ENCODE measurements at regions not wholly inside any gene's neighbourhood (a gene's known extent, or its start where the extent isn't known, plus 50 kb on each side); places are given as distances from the start of the nearest gene placed in this dataset.
A peak's percentile ranks its signal among the peaks of the same experiment; 100 is the strongest.

DNA sequence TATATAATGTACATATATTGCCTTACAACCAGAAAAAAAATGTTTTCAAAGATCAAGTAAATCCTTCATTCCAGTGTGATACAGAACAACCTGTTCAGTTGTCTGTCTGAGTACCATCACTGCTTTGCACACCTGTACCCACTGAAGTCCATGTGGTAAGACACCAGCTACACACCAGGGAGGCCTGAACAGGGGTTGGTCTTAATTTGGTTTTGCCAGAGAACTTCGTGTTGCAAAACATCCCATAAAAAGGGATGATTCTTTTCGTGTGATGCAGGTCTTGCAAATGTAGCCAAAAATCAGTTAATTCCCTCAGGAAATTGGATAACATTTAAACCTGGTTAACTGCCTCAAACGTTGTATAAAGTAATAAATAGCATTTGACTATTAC, 73.7 kb upstream of the SLC1A4 start:
- no peak overlapping the region for H3K9ac ChIP-seq (ENCODE audit: insufficient read depth, low read length)
- H3K9me3 ChIP-seq (ENCODE audit: control insufficient read depth, insufficient read depth, low read depth, low read length) = no peaks in the 10 kb centered on the region
- H3K79me2 ChIP-seq (ENCODE audit: control insufficient read depth, insufficient read depth, low read length) = no peaks in the 10 kb centered on the region
- no peak overlapping the region for H3K27ac ChIP-seq (ENCODE audit: insufficient read depth, low read length)
- H3K4me2 ChIP-seq (ENCODE audit: extremely low read depth, insufficient read depth, low read length) = no peak overlapping the region
- no peaks in the 10 kb centered on the region for H3K27me3 ChIP-seq (ENCODE audit: control insufficient read depth, insufficient read depth, low read length)
- H4K20me1 ChIP-seq (ENCODE audit: control insufficient read depth, extremely low read depth, insufficient read depth, low read length) = no peaks in the 10 kb centered on the region
- no peak overlapping the region for H2AFZ ChIP-seq (ENCODE audit: low read length)
- H3K36me3 ChIP-seq (ENCODE audit: control insufficient read depth, insufficient read depth, low read length) = no peaks in the 10 kb centered on the region
- DNase-seq (ENCODE audit: low read depth in 2 of 2) = no peak
- no peaks in the 10 kb centered on the region for H3K4me1 ChIP-seq (ENCODE audit: control insufficient read depth, extremely low read depth, insufficient read depth, low read length)
- TF ChIP-seq CTCF (conservative IDR thresholded peaks at IDR 0.05 in 1 of 2, IDR thresholded peaks at IDR 0.05 in 1 of 2; ENCODE audit: low read depth in 1 of 2, low read length in 2 of 2) (no peak), EZH2 (IDR thresholded peaks at IDR 0.05; ENCODE audit: low read length, missing control alignments) (no peak)
- no peak overlapping the region for H3K4me3 ChIP-seq (replicated peaks in 1 of 4; ENCODE audit: control extremely low read depth in 1 of 4, insufficient read depth in 1 of 4, low read depth in 3 of 4, low read length in 4 of 4)

DNA sequence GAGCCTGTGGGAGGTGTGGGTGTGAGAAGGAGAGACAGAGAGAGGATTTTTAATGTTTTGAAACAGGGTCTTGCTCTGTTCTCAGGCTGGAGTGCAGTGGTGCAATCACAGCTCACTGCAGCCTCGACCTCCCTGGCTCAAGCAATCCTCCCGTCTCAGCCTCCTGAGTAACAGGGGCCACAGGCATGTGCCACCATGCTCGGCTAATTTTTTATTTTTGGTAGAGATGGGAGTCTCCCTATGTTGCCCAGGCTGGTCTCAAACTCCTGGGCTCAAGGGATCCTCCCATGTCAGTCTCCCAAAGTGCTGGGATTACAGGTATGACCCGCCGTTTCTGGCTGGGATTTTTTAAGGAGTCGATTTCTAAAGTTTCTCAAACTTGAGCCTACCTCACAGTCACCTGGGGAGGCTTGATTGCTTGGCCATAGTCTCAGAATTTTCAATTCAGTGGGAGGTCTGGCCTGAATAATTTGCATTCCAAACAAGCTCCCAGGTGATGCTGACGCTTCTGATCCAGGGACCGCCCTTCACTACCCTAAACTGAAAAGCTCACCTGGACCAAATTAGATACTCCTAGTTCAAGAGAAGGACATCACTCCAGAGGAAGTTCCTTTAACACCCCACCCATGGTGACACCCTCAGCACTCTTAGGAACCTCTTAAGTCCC, 70.8 kb upstream of the SLC1A4 start:
- H3K4me3 ChIP-seq (replicated peaks in 1 of 4; ENCODE audit: control extremely low read depth in 1 of 4, insufficient read depth in 1 of 4, low read depth in 3 of 4, low read length in 4 of 4) = peak overlapping the region in 2 of 4 experiments; percentile 53 to 68
- no peak overlapping the region for H3K9ac ChIP-seq (ENCODE audit: insufficient read depth, low read length)
- H4K20me1 ChIP-seq (ENCODE audit: control insufficient read depth, extremely low read depth, insufficient read depth, low read length) = no peaks in the 10 kb centered on the region
- no peak for DNase-seq (ENCODE audit: low read depth in 2 of 2)
- no peaks in the 10 kb centered on the region for H3K36me3 ChIP-seq (ENCODE audit: control insufficient read depth, insufficient read depth, low read length)
- H2AFZ ChIP-seq (ENCODE audit: low read length) = peak overlapping the region; percentile 98
- H3K79me2 ChIP-seq (ENCODE audit: control insufficient read depth, insufficient read depth, low read length) = no peaks in the 10 kb centered on the region
- H3K27ac ChIP-seq (ENCODE audit: insufficient read depth, low read length) = no peak overlapping the region
- H3K4me2 ChIP-seq (ENCODE audit: extremely low read depth, insufficient read depth, low read length) = no peak overlapping the region
- TF ChIP-seq EZH2 (IDR thresholded peaks at IDR 0.05; ENCODE audit: low read length, missing control alignments) = no peak
- TF ChIP-seq CTCF (conservative IDR thresholded peaks at IDR 0.05 in 1 of 2, IDR thresholded peaks at IDR 0.05 in 1 of 2; ENCODE audit: low read depth in 1 of 2, low read length in 2 of 2) = no peak
- H3K27me3 ChIP-seq (ENCODE audit: control insufficient read depth, insufficient read depth, low read length) = no peaks in the 10 kb centered on the region
- H3K9me3 ChIP-seq (ENCODE audit: control insufficient read depth, insufficient read depth, low read depth, low read length) = no peaks in the 10 kb centered on the region
- no peaks in the 10 kb centered on the region for H3K4me1 ChIP-seq (ENCODE audit: control insufficient read depth, extremely low read depth, insufficient read depth, low read length)

DNA sequence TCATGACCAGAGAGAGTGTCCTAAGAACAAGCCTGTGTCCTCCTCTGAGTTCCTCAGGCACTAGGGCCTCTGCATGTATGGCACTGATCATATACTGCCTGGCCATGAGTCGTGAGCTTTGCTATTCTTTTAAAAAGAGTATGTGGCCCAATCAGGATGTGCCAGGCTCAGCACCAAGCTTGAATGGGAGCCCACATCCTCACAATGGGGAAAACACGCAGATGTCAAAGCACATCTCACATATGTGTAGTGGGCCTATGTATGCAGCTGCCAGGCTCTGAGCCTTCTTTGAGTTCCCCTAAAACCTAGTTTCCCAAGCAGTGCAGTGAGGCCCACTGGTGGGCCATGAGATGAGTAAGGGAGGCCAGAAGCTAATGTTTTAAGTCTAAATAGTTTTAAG, 69.9 kb upstream of the SLC1A4 start:
- H3K27me3 ChIP-seq (ENCODE audit: control insufficient read depth, insufficient read depth, low read length) = peaks cover 4% of the 10 kb centered on the region
- no peak for TF ChIP-seq CTCF (conservative IDR thresholded peaks at IDR 0.05 in 1 of 2, IDR thresholded peaks at IDR 0.05 in 1 of 2; ENCODE audit: low read depth in 1 of 2, low read length in 2 of 2)
- no peak for TF ChIP-seq EZH2 (IDR thresholded peaks at IDR 0.05; ENCODE audit: low read length, missing control alignments)
- H4K20me1 ChIP-seq (ENCODE audit: control insufficient read depth, extremely low read depth, insufficient read depth, low read length) = no peaks in the 10 kb centered on the region
- no peak overlapping the region for H3K9ac ChIP-seq (ENCODE audit: insufficient read depth, low read length)
- no peaks in the 10 kb centered on the region for H3K4me1 ChIP-seq (ENCODE audit: control insufficient read depth, extremely low read depth, insufficient read depth, low read length)
- H3K79me2 ChIP-seq (ENCODE audit: control insufficient read depth, insufficient read depth, low read length) = no peaks in the 10 kb centered on the region
- H2AFZ ChIP-seq (ENCODE audit: low read length) = no peak overlapping the region
- H3K4me3 ChIP-seq (replicated peaks in 1 of 4; ENCODE audit: control extremely low read depth in 1 of 4, insufficient read depth in 1 of 4, low read depth in 3 of 4, low read length in 4 of 4) = no peak overlapping the region
- H3K9me3 ChIP-seq (ENCODE audit: control insufficient read depth, insufficient read depth, low read depth, low read length) = no peaks in the 10 kb centered on the region
- no peak for DNase-seq (ENCODE audit: low read depth in 2 of 2)
- no peak overlapping the region for H3K4me2 ChIP-seq (ENCODE audit: extremely low read depth, insufficient read depth, low read length)
- H3K27ac ChIP-seq (ENCODE audit: insufficient read depth, low read length) = no peak overlapping the region
- H3K36me3 ChIP-seq (ENCODE audit: control insufficient read depth, insufficient read depth, low read length) = no peaks in the 10 kb centered on the region

All from fibroblast of lung (primary cell).